WTC11 (cell line): ENCODE measurements at regions not wholly inside any gene's neighbourhood (a gene's known extent, or its start where the extent isn't known, plus 50 kb on each side); places are given as distances from the start of the nearest gene placed in this dataset.

Experiments
- ATAC-seq: fragments of 200-7000 bp; cut with Tn5 transposase; 2 replicates; pipeline ENCODE4 v1.10.0; 2021; ENCODE audit warnings: mild to moderate bottlenecking, moderate library complexity
- CTCF ChIA-PET: fragments of 300-600 bp; sonication (Branson Sonifier 250); formaldehyde crosslinking; loops from one replicate; lab custom pipeline; 2021; ENCODE audit warnings: antibody characterized with exemption; lab: Charles Lee
- POLR2A ChIA-PET: fragments of 350-600 bp; sonication (Branson Sonifier 250); formaldehyde crosslinking; loops from one replicate; lab custom pipeline; 2021; ENCODE audit warnings: antibody characterized with exemption; lab: Charles Lee
- DNase-seq: peaks from one replicate; pipeline ENCODE4 v3.0.0; 2021; ENCODE audit warnings: low spot score
- H3K27ac Mint-ChIP-seq: 2 replicates; pipeline ENCODE4 v1.8.0; 2021; ENCODE audit warnings: mixed read lengths
- H3K27me3 Mint-ChIP-seq: 2 replicates; pipeline ENCODE4 v1.8.0; 2021; ENCODE audit warnings: low read depth, mild to moderate bottlenecking, moderate library complexity, mixed read lengths
- H3K36me3 Mint-ChIP-seq: 2 replicates; pipeline ENCODE4 v1.8.0; 2021; ENCODE audit warnings: mixed read lengths
- H3K4me1 Mint-ChIP-seq: 2 replicates; pipeline ENCODE4 v1.8.0; 2022; ENCODE audit warnings: mixed read lengths
- H3K4me3 Mint-ChIP-seq: 2 replicates; pipeline ENCODE4 v1.8.0; 2021; ENCODE audit warnings: mild to moderate bottlenecking, moderate library complexity, mixed read lengths
- H3K9me3 Mint-ChIP-seq: 2 replicates; pipeline ENCODE4 v1.8.0; 2021; ENCODE audit warnings: mixed read lengths
- AFF4 ChIP-seq: sonication (generic); formaldehyde crosslinking; IDR thresholded peaks from 2 replicates; pipeline ENCODE4 v1.8.1; 2023; ENCODE audit warnings: mild to moderate bottlenecking, missing genetic modification reagents, borderline replicate concordance
- FOXP1 ChIP-seq: sonication (generic); formaldehyde crosslinking; IDR thresholded peaks from 2 replicates; pipeline ENCODE4 v1.8.0; 2022; ENCODE audit warnings: missing genetic modification reagents, mild to moderate bottlenecking, moderate library complexity, borderline replicate concordance
- GABPB1 ChIP-seq: sonication (generic); formaldehyde crosslinking; IDR thresholded peaks from 2 replicates; pipeline ENCODE4 v1.8.1; 2023; ENCODE audit warnings: mild to moderate bottlenecking, missing genetic modification reagents
- HMGA2 ChIP-seq: fragments of 250-450 bp; sonication (Bioruptor Pico); IDR thresholded peaks from 2 replicates; pipeline ENCODE4 v1.4.0; 2021; ENCODE audit warnings: mild to moderate bottlenecking, moderate library complexity
- HMGXB4 ChIP-seq: sonication (generic); formaldehyde crosslinking; IDR thresholded peaks from 2 replicates; pipeline ENCODE4 v1.8.1; 2023; ENCODE audit warnings: mild to moderate bottlenecking, moderate library complexity, missing genetic modification reagents
- JAZF1 ChIP-seq: fragments of 250-450 bp; sonication (Bioruptor Pico); IDR thresholded peaks from 2 replicates; pipeline ENCODE4 v1.9.0; 2021; ENCODE audit warnings: moderate library complexity, mild to moderate bottlenecking, inconsistent platforms
- MYBL2 ChIP-seq: sonication (generic); formaldehyde crosslinking; IDR thresholded peaks from 2 replicates; pipeline ENCODE4 v1.8.1; 2023; ENCODE audit warnings: mild to moderate bottlenecking, moderate library complexity, missing genetic modification reagents
- SMAD4 ChIP-seq: sonication (generic); formaldehyde crosslinking; IDR thresholded peaks from 2 replicates; pipeline ENCODE4 v1.8.0; 2022; ENCODE audit warnings: mild to moderate bottlenecking, missing genetic modification reagents
- SP1 ChIP-seq: sonication (generic); formaldehyde crosslinking; conservative IDR thresholded peaks from 2 replicates; pipeline ENCODE4 v1.8.1; 2022; ENCODE audit warnings: missing genetic modification reagents
- USF1 ChIP-seq: sonication (generic); formaldehyde crosslinking; IDR thresholded peaks from 2 replicates; pipeline ENCODE4 v1.8.0; 2022; ENCODE audit warnings: mild to moderate bottlenecking, missing genetic modification reagents
- USF2 ChIP-seq: sonication (generic); formaldehyde crosslinking; IDR thresholded peaks from 2 replicates; pipeline ENCODE4 v1.8.1; 2023; ENCODE audit warnings: mild to moderate bottlenecking, missing genetic modification reagents, moderate library complexity
- ZMAT4 ChIP-seq: fragments of 250-450 bp; sonication (Bioruptor Pico); IDR thresholded peaks from 2 replicates; pipeline ENCODE4 v1.9.0; 2021; ENCODE audit warnings: mild to moderate bottlenecking
- ZNF671 ChIP-seq: fragments of 250-450 bp; sonication (Bioruptor Pico); IDR thresholded peaks from 2 replicates; pipeline ENCODE4 v1.8.0; 2021; ENCODE audit warnings: mild to moderate bottlenecking
- TF ChIP-seq, protein P1 (sequence below): sonication (generic); formaldehyde crosslinking; IDR thresholded peaks from 2 replicates; pipeline ENCODE4 v1.8.0; 2022; ENCODE audit warnings: mild to moderate bottlenecking, missing genetic modification reagents
- TF ChIP-seq, protein P2 (sequence below): sonication (generic); formaldehyde crosslinking; IDR thresholded peaks from 2 replicates; pipeline ENCODE4 v1.8.1; 2023; ENCODE audit warnings: mild to moderate bottlenecking, missing genetic modification reagents, moderate library complexity
- TF ChIP-seq, protein P3 (sequence below): sonication (generic); formaldehyde crosslinking; conservative IDR thresholded peaks from 2 replicates; pipeline ENCODE4 v1.8.1; 2023; ENCODE audit warnings: mild to moderate bottlenecking, low read depth, missing genetic modification reagents, moderate library complexity
- TF ChIP-seq, protein P4 (sequence below): sonication (generic); formaldehyde crosslinking; IDR thresholded peaks from 2 replicates; pipeline ENCODE4 v1.8.0; 2022; ENCODE audit warnings: mild to moderate bottlenecking, missing genetic modification reagents

DNA sequence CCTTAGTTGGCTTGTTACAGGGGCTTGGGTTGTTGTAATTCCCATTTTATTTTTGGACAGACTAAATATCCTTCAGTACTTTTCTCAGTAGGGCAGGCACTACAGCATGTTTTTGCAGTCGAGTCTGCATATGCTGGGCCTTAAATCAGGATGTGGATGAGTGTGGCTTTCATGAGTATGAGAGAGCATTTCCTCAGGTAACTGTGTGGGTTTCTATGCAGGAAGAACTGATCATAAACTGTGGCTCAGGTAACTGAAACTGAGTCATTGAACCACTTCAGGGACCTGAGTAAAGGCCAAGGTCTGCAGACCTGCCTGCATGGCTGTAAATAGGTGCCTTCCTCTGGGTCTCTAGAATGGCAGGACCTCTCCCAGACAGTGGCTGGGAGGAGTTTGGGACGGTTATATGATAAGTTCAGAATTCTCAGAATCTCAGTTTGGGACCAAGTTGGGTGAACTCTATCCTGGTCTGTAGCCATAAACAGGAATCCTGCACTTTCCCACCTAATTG lies 112.1 kb downstream of the ZNF737 start:
- TF ChIP-seq ZNF671 (no peak), FOXP1 (CRISPR knock-in tag) (no peak), MYBL2 (CRISPR knock-in tag) (no peak), HMGXB4 (CRISPR knock-in tag) (no peak), SP1 (no peak), JAZF1 (CRISPR knock-in tag) (no peak), SMAD4 (no peak), ZMAT4 (no peak), USF1 (no peak), AFF4 (no peak), USF2 (no peak), HMGA2 (CRISPR knock-in tag) (no peak), GABPB1 (CRISPR knock-in tag) (no peak)
- TF ChIP-seq, protein P1, sequence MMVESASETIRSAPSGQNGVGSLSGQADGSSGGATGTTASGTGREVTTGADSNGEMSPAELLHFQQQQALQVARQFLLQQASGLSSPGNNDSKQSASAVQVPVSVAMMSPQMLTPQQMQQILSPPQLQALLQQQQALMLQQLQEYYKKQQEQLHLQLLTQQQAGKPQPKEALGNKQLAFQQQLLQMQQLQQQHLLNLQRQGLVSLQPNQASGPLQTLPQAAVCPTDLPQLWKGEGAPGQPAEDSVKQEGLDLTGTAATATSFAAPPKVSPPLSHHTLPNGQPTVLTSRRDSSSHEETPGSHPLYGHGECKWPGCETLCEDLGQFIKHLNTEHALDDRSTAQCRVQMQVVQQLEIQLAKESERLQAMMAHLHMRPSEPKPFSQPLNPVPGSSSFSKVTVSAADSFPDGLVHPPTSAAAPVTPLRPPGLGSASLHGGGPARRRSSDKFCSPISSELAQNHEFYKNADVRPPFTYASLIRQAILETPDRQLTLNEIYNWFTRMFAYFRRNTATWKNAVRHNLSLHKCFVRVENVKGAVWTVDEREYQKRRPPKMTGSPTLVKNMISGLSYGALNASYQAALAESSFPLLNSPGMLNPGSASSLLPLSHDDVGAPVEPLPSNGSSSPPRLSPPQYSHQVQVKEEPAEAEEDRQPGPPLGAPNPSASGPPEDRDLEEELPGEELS: no peak
- TF ChIP-seq, protein P2, sequence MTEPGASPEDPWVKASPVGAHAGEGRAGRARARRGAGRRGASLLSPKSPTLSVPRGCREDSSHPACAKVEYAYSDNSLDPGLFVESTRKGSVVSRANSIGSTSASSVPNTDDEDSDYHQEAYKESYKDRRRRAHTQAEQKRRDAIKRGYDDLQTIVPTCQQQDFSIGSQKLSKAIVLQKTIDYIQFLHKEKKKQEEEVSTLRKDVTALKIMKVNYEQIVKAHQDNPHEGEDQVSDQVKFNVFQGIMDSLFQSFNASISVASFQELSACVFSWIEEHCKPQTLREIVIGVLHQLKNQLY (CRISPR knock-in tag): no peak
- TF ChIP-seq, protein P3, sequence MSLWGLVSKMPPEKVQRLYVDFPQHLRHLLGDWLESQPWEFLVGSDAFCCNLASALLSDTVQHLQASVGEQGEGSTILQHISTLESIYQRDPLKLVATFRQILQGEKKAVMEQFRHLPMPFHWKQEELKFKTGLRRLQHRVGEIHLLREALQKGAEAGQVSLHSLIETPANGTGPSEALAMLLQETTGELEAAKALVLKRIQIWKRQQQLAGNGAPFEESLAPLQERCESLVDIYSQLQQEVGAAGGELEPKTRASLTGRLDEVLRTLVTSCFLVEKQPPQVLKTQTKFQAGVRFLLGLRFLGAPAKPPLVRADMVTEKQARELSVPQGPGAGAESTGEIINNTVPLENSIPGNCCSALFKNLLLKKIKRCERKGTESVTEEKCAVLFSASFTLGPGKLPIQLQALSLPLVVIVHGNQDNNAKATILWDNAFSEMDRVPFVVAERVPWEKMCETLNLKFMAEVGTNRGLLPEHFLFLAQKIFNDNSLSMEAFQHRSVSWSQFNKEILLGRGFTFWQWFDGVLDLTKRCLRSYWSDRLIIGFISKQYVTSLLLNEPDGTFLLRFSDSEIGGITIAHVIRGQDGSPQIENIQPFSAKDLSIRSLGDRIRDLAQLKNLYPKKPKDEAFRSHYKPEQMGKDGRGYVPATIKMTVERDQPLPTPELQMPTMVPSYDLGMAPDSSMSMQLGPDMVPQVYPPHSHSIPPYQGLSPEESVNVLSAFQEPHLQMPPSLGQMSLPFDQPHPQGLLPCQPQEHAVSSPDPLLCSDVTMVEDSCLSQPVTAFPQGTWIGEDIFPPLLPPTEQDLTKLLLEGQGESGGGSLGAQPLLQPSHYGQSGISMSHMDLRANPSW: no peak
- TF ChIP-seq, protein P4, sequence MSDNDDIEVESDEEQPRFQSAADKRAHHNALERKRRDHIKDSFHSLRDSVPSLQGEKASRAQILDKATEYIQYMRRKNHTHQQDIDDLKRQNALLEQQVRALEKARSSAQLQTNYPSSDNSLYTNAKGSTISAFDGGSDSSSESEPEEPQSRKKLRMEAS (CRISPR knock-in tag): no peak
- no peaks in the 10 kb centered on the region for H3K9me3 Mint-ChIP-seq
- ChIA-PET POLR2A (no interaction called here), CTCF (no interaction called here)
- H3K27me3 Mint-ChIP-seq: no peaks in the 10 kb centered on the region
- H3K36me3 Mint-ChIP-seq: no peaks in the 10 kb centered on the region
- ATAC-seq (no peak), DNase-seq (no peak)
- no peak overlapping the region for H3K4me3 Mint-ChIP-seq
- H3K27ac Mint-ChIP-seq: no peak overlapping the region
- H3K4me1 Mint-ChIP-seq: peaks cover 7% of the 10 kb centered on the region
